ENCODE measurements at regions not wholly inside any gene's neighbourhood (a gene's known extent, or its start where the extent isn't known, plus 50 kb on each side); places are given as distances from the start of the nearest gene placed in this dataset. TPM values are rescaled to one million over a fixed set of nuclear protein-coding genes. Genes with fewer than 3 reads are reported as not detected.
A peak's percentile ranks its signal among the peaks of the same experiment; 100 is the strongest.

DNA sequence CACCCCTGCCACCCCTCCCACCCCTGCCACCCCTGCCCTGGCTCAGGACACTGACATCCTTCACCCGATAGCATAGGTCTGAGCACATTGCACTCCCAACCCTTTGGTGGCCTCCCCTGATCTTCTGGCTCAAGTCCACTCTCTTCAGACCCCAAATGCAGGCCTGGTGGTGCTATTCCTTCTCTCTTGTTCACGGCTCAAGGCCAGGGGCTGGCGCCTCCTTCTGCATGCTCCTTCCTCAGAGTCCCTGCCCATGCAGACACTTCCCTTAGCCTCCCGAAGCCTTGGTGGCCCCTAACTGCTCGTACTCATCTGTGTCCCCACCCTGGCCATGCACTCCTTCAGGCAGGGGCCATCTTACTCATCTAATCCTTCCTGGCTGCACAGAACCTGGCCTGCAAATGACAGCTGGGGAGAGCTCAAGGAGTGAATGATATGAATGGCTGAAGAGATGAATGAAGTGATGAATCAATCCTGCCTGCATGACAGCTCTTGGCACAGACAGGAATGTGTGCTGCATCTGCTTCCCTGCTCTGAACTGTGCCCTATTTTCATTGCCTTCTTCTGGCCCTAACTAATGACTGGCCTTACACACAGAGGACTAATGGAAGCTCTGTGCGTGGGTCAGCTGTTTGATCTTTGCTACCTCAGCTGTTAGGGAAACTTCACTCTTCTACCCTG is 290.8 kb downstream of the DYSF start:
- 97% methylated on average over 6 of the region's 6 CpGs for WGBS
- DNase-seq (ENCODE audit: extremely low spot score): no peak
- no peaks in the 10 kb centered on the region for H3K36me3 ChIP-seq (ENCODE audit: insufficient read depth)
- no peak overlapping the region for H3K4me3 ChIP-seq (ENCODE audit: low read depth, low read length)
- no peak overlapping the region for H3K27ac ChIP-seq (ENCODE audit: low read depth)
- peaks cover 2% of the 10 kb centered on the region for H3K4me1 ChIP-seq (ENCODE audit: insufficient read depth)

DNA sequence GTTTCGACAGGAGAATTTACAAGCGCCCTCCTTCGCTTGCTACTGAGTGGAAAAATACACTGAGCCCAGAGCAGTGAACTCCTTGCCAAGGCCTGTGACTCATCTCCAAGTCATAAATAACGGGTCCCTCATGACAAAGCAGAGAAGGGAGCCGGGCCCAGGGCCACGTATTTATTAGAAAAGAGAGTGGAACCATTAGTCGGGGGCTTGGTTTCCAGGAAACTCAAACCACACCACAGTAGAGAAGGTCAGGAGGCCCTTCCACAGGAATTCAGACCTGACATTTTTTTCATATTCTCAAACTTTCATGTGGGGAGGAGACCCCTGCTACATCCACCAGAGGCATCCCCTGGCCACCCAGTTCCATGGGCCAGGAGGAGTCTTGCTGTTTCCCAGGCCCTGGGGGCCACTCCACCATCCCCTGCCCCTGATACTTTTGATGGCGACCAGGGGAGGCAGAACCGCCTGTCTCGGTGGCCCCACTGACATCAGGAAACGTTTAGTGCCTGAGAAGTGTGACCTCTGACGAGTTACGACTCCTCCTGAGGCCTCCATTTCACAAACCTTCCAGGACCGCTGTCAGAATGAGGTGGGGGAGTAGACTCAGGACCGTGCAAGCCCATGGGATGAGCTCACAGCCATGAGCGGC is 289.7 kb downstream of the DYSF start:
- WGBS: 55% methylated on average over 16 of the region's 16 CpGs
- H3K4me1 ChIP-seq (ENCODE audit: insufficient read depth): peaks cover 2% of the 10 kb centered on the region
- peak; percentile 63 for DNase-seq (ENCODE audit: extremely low spot score)
- no peaks in the 10 kb centered on the region for H3K36me3 ChIP-seq (ENCODE audit: insufficient read depth)
- no peak overlapping the region for H3K4me3 ChIP-seq (ENCODE audit: low read depth, low read length)
- no peak overlapping the region for H3K27ac ChIP-seq (ENCODE audit: low read depth)

DNA sequence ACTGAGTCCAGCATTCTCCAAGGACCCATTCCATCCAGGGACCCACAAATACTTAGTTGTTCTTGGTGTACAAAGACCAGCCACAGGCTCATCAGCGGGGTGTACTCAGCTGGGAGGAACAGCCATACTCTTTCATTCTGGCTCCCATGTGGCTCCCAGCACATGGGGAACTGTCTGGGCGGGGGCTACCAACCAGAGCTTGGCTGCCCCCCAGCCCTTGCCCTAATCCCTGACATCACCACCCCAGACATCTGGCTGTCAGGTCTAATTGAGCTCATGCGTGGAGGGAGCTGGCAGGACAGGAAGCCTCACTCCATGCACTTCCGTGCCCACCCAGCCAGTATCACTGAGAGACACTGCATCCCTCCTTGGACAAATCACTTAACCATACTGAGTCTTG is 283.6 kb downstream of the DYSF start:
- Histone ChIP-seq H3K4me1 (ENCODE audit: insufficient read depth) (no peaks in the 10 kb centered on the region), H3K27ac (ENCODE audit: low read depth) (no peak overlapping the region), H3K4me3 (ENCODE audit: low read depth, low read length) (no peak overlapping the region), H3K36me3 (ENCODE audit: insufficient read depth) (no peaks in the 10 kb centered on the region)
- 92% methylated on average over 4 of the region's 4 CpGs for WGBS
- DNase-seq (ENCODE audit: extremely low spot score): no peak

DNA sequence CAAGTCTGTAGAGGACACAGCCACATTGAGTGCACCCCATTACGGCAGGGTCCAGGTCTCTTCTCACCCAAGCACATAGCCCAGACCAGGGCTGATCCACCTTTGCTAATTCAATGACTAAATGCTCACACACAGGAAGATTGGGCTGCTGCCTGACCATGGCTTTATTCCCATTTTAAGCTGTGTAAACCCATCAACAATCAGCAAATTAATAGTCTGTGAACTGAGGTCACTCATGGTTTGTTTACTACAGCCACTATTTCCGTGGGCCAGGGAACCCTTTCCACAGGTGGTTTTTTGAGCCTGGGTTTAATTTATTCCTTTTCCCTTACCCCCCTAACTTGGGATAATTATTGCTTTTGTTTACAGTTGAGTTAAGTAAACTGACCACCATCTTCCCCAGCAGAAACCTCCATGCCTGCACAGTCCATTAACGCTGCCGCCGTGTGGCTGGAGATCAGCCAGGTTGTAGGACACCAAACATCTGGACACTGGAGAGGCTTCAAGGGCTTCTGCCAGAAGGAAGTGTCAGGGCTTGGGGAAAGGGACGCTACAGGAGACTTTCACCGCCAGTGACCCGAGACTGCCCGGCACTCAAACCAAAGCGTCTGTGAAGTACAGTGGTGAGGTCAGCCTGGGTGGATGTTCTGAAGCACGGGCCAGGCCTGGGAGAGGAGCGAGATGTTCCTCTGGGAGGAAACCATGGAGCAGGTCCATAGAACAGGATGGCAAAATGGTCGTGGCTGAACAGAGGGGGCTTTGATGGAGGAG is 282.9 kb downstream of the DYSF start:
- Histone ChIP-seq H3K4me3 (ENCODE audit: low read depth, low read length) (no peak overlapping the region), H3K36me3 (ENCODE audit: insufficient read depth) (no peaks in the 10 kb centered on the region), H3K27ac (ENCODE audit: low read depth) (no peak overlapping the region), H3K4me1 (ENCODE audit: insufficient read depth) (no peaks in the 10 kb centered on the region)
- no peak for DNase-seq (ENCODE audit: extremely low spot score)
- 51% methylated on average over 13 of the region's 13 CpGs for WGBS

Small RNA genes lying in the stretch of these regions (small RNA-seq; reads per million reads assigned to genes)
- not detected for gene RPS20P10

All from urinary bladder (tissue), 4 donors.